ENCODE measurements at regions not wholly inside any gene's neighbourhood (a gene's known extent, or its start where the extent isn't known, plus 50 kb on each side); places are given as distances from the start of the nearest gene placed in this dataset.

DNA sequence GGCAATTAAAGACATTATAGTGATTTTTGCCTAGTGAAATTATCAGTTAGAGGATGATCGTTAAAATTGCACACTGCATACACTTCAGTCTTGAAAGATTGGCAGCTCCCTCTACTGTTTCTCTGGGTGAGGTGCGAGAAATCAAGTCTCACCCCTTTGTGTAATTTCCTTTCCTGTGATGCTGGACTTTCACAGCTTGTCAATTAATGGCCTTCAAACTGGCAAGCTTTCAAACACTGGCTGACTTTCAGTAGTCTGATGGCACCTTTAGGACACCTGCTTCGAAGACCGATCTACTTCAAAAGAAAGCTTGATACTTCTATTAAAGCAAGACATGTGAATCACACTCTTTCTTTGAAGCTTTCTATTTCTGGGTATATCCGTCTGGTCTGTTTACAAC, 706.7 kb upstream of the PTPRD start:
- no peak for TF ChIP-seq POLR2A (IDR thresholded peaks at IDR 0.05)
- TF ChIP-seq, protein P1, sequence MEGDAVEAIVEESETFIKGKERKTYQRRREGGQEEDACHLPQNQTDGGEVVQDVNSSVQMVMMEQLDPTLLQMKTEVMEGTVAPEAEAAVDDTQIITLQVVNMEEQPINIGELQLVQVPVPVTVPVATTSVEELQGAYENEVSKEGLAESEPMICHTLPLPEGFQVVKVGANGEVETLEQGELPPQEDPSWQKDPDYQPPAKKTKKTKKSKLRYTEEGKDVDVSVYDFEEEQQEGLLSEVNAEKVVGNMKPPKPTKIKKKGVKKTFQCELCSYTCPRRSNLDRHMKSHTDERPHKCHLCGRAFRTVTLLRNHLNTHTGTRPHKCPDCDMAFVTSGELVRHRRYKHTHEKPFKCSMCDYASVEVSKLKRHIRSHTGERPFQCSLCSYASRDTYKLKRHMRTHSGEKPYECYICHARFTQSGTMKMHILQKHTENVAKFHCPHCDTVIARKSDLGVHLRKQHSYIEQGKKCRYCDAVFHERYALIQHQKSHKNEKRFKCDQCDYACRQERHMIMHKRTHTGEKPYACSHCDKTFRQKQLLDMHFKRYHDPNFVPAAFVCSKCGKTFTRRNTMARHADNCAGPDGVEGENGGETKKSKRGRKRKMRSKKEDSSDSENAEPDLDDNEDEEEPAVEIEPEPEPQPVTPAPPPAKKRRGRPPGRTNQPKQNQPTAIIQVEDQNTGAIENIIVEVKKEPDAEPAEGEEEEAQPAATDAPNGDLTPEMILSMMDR (IDR thresholded peaks at IDR 0.05) = peak in 9 of 12 donors; percentile 17 to 49 (median 33)

Measured in heart left ventricle (tissue), 13 donors.